Psoas muscle (tissue), 7 donors: ENCODE measurements at regions not wholly inside any gene's neighbourhood (a gene's known extent, or its start where the extent isn't known, plus 50 kb on each side); places are given as distances from the start of the nearest gene placed in this dataset.

Experiments used
- ATAC-seq, 4 donors: fragments of 200-7000 bp; cut with Tn5 transposase; one replicate each; pipeline ENCODE4 v1.9.1; 2020; ENCODE audit warnings: moderate library complexity in 3 of 4, mild to moderate bottlenecking in 2 of 4
- DNase-seq, 2 donors: peaks; one replicate each; pipeline ENCODE4 v3.0.0-alpha.2; 2020
- H3K27ac ChIP-seq: fragments of 200-600 bp; one replicate; pipeline ENCODE4 v1.8.0; 2022
- H3K27me3 ChIP-seq, 3 donors: fragments of 200-600 bp in 1 of 3; one replicate each; pipeline versions ENCODE4 v1.6.1 to v1.8.0; 2013 to 2022; ENCODE audit warnings: low read length in 2 of 3, mild to moderate bottlenecking in 2 of 3, moderate library complexity in 1 of 3; ENCODE audit not compliant: insufficient read depth in 3 of 3
- H3K36me3 ChIP-seq, 2 donors: fragments of 200-600 bp in 1 of 2; one replicate each; pipeline versions ENCODE4 v1.6.1 to v1.8.0; 2013 to 2022; ENCODE audit warnings: low read depth in 1 of 2, mild to moderate bottlenecking in 1 of 2, moderate library complexity in 1 of 2; ENCODE audit not compliant: insufficient read depth in 1 of 2
- H3K4me1 ChIP-seq: fragments of 200-600 bp; one replicate; pipeline ENCODE4 v1.8.0; 2022
- H3K4me3 ChIP-seq: fragments of 200-600 bp; one replicate; pipeline ENCODE4 v1.8.0; 2022; ENCODE audit warnings: mild to moderate bottlenecking
- H3K9me3 ChIP-seq: fragments of 200-600 bp; one replicate; pipeline ENCODE4 v1.8.0; 2022
- WGBS, 3 donors: extraction: QIAGEN DNeasy Blood & Tissue Kit; methylation state at CpG; one replicate each; pipeline versions ENCODE4 v1.1.6 to v1.1.7; 2013; 5-methylcytosine and 5-hydroxymethylcytosine counted together
- intact Hi-C, 2 donors: fragments of 100-400 bp; cut with DNase I; formaldehyde crosslinking; loops; one replicate each; pipeline versions ENCODE4 v1.11.0 to v1.14.2; 2022
- TF ChIP-seq, protein P1 (sequence below): fragments of 200-600 bp; IDR thresholded peaks from one replicate; pipeline ENCODE4 v1.8.0; 2022; ENCODE audit warnings: antibody characterized with exemption
- donor health status: healthy with polysubstance abuse.
- donor health status: DM: no; HTN: no; CAD: no; lungs with moderate emphysema.
- donor health status: Bipolar disorder and iron deficiency.
- donor health status: healthy.
- donor health status: DM: yes; HTN: yes; CAD: no.
- donor health status: DM: no; HTN: no; CAD: no.
- donor health status: DM: yes; HTN: yes; CAD: no.

DNA sequence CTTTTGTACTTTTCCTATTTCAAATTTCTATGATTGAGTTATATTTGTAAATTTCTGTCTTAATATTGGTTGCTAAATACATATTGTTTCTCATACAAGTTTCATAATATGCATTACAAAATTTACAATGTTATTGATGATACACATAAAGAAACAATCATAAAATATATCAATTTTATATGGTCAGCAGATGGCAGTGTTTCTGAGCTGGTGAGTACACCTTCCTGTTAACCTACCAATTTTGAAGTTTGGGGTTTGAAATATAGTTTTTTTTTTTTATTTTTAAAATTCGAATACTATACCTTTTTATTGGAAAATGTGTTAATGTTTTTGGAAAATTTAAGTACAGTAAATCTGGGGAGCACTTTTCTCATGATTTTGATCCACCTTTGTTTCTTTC, 1953.1 kb upstream of the ADGRL3 start:
- TF ChIP-seq, protein P1, sequence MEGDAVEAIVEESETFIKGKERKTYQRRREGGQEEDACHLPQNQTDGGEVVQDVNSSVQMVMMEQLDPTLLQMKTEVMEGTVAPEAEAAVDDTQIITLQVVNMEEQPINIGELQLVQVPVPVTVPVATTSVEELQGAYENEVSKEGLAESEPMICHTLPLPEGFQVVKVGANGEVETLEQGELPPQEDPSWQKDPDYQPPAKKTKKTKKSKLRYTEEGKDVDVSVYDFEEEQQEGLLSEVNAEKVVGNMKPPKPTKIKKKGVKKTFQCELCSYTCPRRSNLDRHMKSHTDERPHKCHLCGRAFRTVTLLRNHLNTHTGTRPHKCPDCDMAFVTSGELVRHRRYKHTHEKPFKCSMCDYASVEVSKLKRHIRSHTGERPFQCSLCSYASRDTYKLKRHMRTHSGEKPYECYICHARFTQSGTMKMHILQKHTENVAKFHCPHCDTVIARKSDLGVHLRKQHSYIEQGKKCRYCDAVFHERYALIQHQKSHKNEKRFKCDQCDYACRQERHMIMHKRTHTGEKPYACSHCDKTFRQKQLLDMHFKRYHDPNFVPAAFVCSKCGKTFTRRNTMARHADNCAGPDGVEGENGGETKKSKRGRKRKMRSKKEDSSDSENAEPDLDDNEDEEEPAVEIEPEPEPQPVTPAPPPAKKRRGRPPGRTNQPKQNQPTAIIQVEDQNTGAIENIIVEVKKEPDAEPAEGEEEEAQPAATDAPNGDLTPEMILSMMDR, result no peak
- H3K27me3 ChIP-seq, result no peaks in the 10 kb centered on the region
- no peak for DNase-seq
- H3K27ac ChIP-seq, result no peak overlapping the region
- no peaks in the 10 kb centered on the region for H3K4me1 ChIP-seq
- 5 to 8% (median 6%) methylated on average over 1 of the region's 1 CpG for WGBS, 3 donors
- intact Hi-C loops, result no loop called here
- no peak for ATAC-seq
- no peaks in the 10 kb centered on the region for H3K36me3 ChIP-seq
- H3K9me3 ChIP-seq, result peaks cover 9% of the 10 kb centered on the region
- no peak overlapping the region for H3K4me3 ChIP-seq

- Histone ChIP-seq H3K27me3 (no peaks in the 10 kb centered on the region), H3K36me3 (no peaks in the 10 kb centered on the region), H3K9me3 (no peaks in the 10 kb centered on the region), H3K4me3 (no peak overlapping the region), H3K27ac (no peak overlapping the region), H3K4me1 (no peaks in the 10 kb centered on the region)
- TF ChIP-seq, protein P1, result no peak
- 72 to 82% (median 73%) methylated on average over 1 of the region's 1 CpG for WGBS, 3 donors
- intact Hi-C loops, result no loop called here
- DNase-seq (no peak), ATAC-seq (no peak)
Observed at GRCh38 chr4:59248313-59248712, 1951.8 kb upstream of the ADGRL3 start.

GRCh38 chr4:59249110-59249509, 1951.0 kb upstream of the ADGRL3 start:
- no peak overlapping the region for H3K27ac ChIP-seq
- no peaks in the 10 kb centered on the region for H3K27me3 ChIP-seq
- TF ChIP-seq, protein P1, result no peak
- H3K9me3 ChIP-seq, result no peaks in the 10 kb centered on the region
- 34 to 82% (median 66%) methylated on average over 2 of the region's 2 CpGs for whole genome bisulfite sequencing, 3 donors
- DNase-seq (no peak), ATAC-seq (no peak)
- intact Hi-C loops, result no loop called here
- H3K36me3 ChIP-seq, result no peaks in the 10 kb centered on the region
- no peak overlapping the region for H3K4me3 ChIP-seq
- no peaks in the 10 kb centered on the region for H3K4me1 ChIP-seq

- no peak for ATAC-seq
- H3K4me1 ChIP-seq, result no peaks in the 10 kb centered on the region
- intact Hi-C loops, result no loop called here
Observed at GRCh38 chr4:59258002-59258401, 1942.1 kb upstream of the ADGRL3 start.

DNA sequence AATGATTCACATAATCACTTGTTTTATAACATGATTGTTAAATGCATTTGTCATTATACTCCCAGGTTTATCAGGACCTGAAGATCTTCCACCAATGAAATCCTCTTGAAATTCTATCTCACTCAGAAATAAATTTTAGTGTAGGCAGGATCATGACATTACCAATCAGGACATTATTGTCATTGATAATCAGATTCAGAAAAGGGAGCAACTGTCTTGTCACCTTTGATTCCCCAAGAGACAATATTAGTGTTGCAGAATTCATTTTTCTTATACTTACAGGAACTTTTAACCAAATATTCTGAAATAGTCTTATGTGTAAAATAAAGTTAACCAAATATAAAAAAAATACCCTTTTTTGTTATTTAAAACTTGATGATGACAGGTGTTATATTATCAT, 1892.5 kb upstream of the ADGRL3 start:
- Histone ChIP-seq H3K9me3 (no peaks in the 10 kb centered on the region), H3K4me3 (no peak overlapping the region), H3K36me3 (no peaks in the 10 kb centered on the region), H3K4me1 (no peaks in the 10 kb centered on the region), H3K27ac (no peak overlapping the region), H3K27me3 (no peaks in the 10 kb centered on the region)
- ATAC-seq (no peak), DNase-seq (no peak)
- intact Hi-C loops, result no loop called here
- TF ChIP-seq, protein P1, result no peak

More at GRCh38 chr4:59258002-59258401, 1942.1 kb upstream of the ADGRL3 start:
- no peak for DNase-seq
- no peaks in the 10 kb centered on the region for H3K36me3 ChIP-seq
- no peaks in the 10 kb centered on the region for H3K27me3 ChIP-seq
- TF ChIP-seq, protein P1, result no peak
- H3K9me3 ChIP-seq, result no peaks in the 10 kb centered on the region
- H3K4me3 ChIP-seq, result no peak overlapping the region
- WGBS, 3 donors, result 66 to 77% (median 75%) methylated on average over 2 of the region's 2 CpGs
- H3K27ac ChIP-seq, result no peak overlapping the region
